ENCODE measurements at regions not wholly inside any gene's neighbourhood (a gene's known extent, or its start where the extent isn't known, plus 50 kb on each side); places are given as distances from the start of the nearest gene placed in this dataset.
A peak's percentile ranks its signal among the peaks of the same experiment; 100 is the strongest.

GRCh38 chrY:19354061-19354856 is 390.3 kb downstream of the KDM5D start:
- peak; percentile 27 for DNase-seq

- DNase-seq, result no peak
These were observed 392.9 kb downstream of the KDM5D start for GRCh38 chrY:19351616-19352015.

GRCh38 chrY:19321701-19322100 is 422.8 kb downstream of the KDM5D start:
- DNase-seq, result no peak

GRCh38 chrY:19319135-19319534 is 425.4 kb downstream of the KDM5D start:
- DNase-seq, result no peak

- no peak for DNase-seq
These were observed 427.1 kb downstream of the KDM5D start for GRCh38 chrY:19317271-19317987.

GRCh38 chrY:19307627-19308026 is 436.9 kb downstream of the KDM5D start:
- no peak for DNase-seq

GRCh38 chrY:19303136-19303535 is 441.4 kb downstream of the KDM5D start:
- no peak for DNase-seq

GRCh38 chrY:19290925-19291324 is 453.6 kb downstream of the KDM5D start:
- no peak for DNase-seq

- DNase-seq, result no peak
These were observed 470.4 kb downstream of the KDM5D start for GRCh38 chrY:19274076-19274475.

- no peak for DNase-seq
These were observed 476.2 kb downstream of the KDM5D start for GRCh38 chrY:19268331-19268730.

- DNase-seq, result no peak
These were observed 479.1 kb downstream of the KDM5D start for GRCh38 chrY:19265404-19265803.

GRCh38 chrY:19262310-19262709 is 482.2 kb downstream of the KDM5D start:
- DNase-seq, result no peak

GRCh38 chrY:19232276-19232994 is 458.9 kb upstream of the HSFY2 start:
- DNase-seq, result no peak

GRCh38 chrY:19220784-19221183 is 447.2 kb upstream of the HSFY2 start:
- DNase-seq, result no peak

GRCh38 chrY:19208915-19209314 is 435.4 kb upstream of the HSFY2 start:
- no peak for DNase-seq

- DNase-seq, result no peak
These were observed 433.5 kb upstream of the HSFY2 start for GRCh38 chrY:19207048-19207447.

- no peak for DNase-seq
These were observed 407.3 kb upstream of the HSFY2 start for GRCh38 chrY:19180824-19181223.

- DNase-seq, result no peak
These were observed 394.6 kb upstream of the HSFY2 start for GRCh38 chrY:19168202-19168565.

- no peak for DNase-seq
These were observed 394.0 kb upstream of the HSFY2 start for GRCh38 chrY:19167319-19168201.

GRCh38 chrY:19148783-19149182 is 375.2 kb upstream of the HSFY2 start:
- DNase-seq, result no peak

- no peak for DNase-seq
These were observed 372.8 kb upstream of the HSFY2 start for GRCh38 chrY:19146296-19146695.

GRCh38 chrY:19142093-19142492 is 368.6 kb upstream of the HSFY2 start:
- DNase-seq, result no peak

All from HCEC 1CT (cell line).